NT2/D1 (cell line): ENCODE measurements at regions not wholly inside any gene's neighbourhood (a gene's known extent, or its start where the extent isn't known, plus 50 kb on each side); places are given as distances from the start of the nearest gene placed in this dataset.

ENCODE experiments used
- DNase-seq: peaks from one replicate; pipeline ENCODE4 v3.0.0-alpha.2; 2011; ENCODE audit warnings: low read depth, low spot score
- H3K27me3 ChIP-seq: 2 replicates; pipeline ENCODE4 v1.6.0; 2011; ENCODE audit warnings: mild to moderate bottlenecking; ENCODE audit not compliant: insufficient read length, insufficient read depth
- H3K36me3 ChIP-seq: 2 replicates; pipeline ENCODE4 v1.6.1; 2011; ENCODE audit warnings: mild to moderate bottlenecking, low read length, mixed read lengths; ENCODE audit not compliant: insufficient read depth, insufficient read length
- H3K4me1 ChIP-seq: 2 replicates; pipeline ENCODE4 v1.5.1; 2011; ENCODE audit not compliant: insufficient read depth, insufficient read length
- H3K4me3 ChIP-seq: 2 replicates; pipeline ENCODE4 v1.5.1; 2011; ENCODE audit warnings: low read depth; ENCODE audit not compliant: insufficient read length
- H3K9ac ChIP-seq: 2 replicates; pipeline ENCODE4 v1.6.0; 2011; ENCODE audit warnings: low read depth; ENCODE audit not compliant: insufficient read length
- H3K9me3 ChIP-seq: 2 replicates; pipeline ENCODE4 v1.5.1; 2011; ENCODE audit warnings: mild to moderate bottlenecking, low read length; ENCODE audit not compliant: insufficient read depth
- SUZ12 ChIP-seq: IDR thresholded peaks from 2 replicates; pipeline ENCODE4 v1.6.1; 2011; ENCODE audit not compliant: insufficient read length, insufficient read depth; ENCODE audit errors: extremely low read depth
- YY1 ChIP-seq: IDR thresholded peaks from 2 replicates; pipeline ENCODE4 v1.6.1; 2011; ENCODE audit not compliant: insufficient read length, insufficient read depth
- ZNF274 ChIP-seq: IDR thresholded peaks from 2 replicates; pipeline ENCODE4 v1.6.1; 2011; ENCODE audit warnings: mild to moderate bottlenecking, low read depth, low read length

GRCh38 chr2:34005901-34006300, 406.8 kb upstream of the FAM98A start:
- H3K4me3 ChIP-seq = no peak overlapping the region
- no peaks in the 10 kb centered on the region for H3K4me1 ChIP-seq
- TF ChIP-seq SUZ12 (no peak), ZNF274 (no peak), YY1 (no peak)
- no peaks in the 10 kb centered on the region for H3K27me3 ChIP-seq
- H3K9me3 ChIP-seq = no peaks in the 10 kb centered on the region
- H3K9ac ChIP-seq = no peak overlapping the region
- no peaks in the 10 kb centered on the region for H3K36me3 ChIP-seq
- no peak for DNase-seq

DNA sequence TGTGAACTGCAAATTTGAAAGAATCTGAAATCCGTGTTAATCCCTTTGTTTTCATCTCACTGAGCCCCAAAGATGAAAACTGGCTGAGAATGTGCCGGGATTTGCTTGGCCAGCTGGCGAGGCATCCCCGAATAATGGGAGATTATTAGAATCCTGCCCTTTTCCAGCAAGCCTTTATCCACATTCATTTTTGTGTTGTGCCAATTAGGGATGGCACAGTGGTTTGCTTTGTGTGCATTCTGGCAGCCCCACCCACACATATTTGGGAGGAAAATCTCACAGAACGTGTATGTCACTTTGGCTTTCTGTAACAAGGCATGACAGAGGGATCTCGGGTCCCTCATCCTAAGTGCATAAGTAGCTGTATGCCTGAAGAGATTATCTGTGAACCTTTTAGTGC, 405.8 kb upstream of the FAM98A start:
- Histone ChIP-seq H3K9me3 (no peaks in the 10 kb centered on the region), H3K4me1 (no peaks in the 10 kb centered on the region), H3K27me3 (no peaks in the 10 kb centered on the region), H3K4me3 (no peak overlapping the region), H3K9ac (no peak overlapping the region), H3K36me3 (no peaks in the 10 kb centered on the region)
- DNase-seq = no peak
- no peak for TF ChIP-seq ZNF274
- TF ChIP-seq YY1 = no peak

DNA sequence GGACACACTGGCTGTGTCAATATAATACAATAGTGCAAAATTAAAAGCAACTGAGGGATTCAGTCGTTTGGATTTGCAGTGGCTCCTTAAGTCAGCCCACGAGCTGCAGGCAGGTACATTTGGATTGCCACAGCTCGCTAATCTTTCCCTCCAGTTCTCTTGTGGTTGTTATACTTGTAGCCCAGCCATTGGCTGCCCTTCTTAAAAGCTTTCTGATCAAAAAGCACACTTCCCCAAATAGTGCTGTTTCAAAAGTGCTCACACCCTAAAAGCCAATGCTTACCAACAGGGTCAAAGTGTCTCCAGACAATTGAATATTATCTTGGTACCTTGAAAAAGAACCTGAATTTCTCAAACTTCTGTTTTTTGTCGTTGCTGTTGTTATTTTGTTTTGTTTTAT, 404.7 kb upstream of the FAM98A start:
- Histone ChIP-seq H3K4me1 (no peaks in the 10 kb centered on the region), H3K9me3 (no peaks in the 10 kb centered on the region), H3K27me3 (no peaks in the 10 kb centered on the region), H3K9ac (no peak overlapping the region), H3K36me3 (no peaks in the 10 kb centered on the region), H3K4me3 (no peak overlapping the region)
- no peak for DNase-seq
- TF ChIP-seq ZNF274 = no peak
- no peak for TF ChIP-seq SUZ12
- TF ChIP-seq YY1 = no peak

DNA sequence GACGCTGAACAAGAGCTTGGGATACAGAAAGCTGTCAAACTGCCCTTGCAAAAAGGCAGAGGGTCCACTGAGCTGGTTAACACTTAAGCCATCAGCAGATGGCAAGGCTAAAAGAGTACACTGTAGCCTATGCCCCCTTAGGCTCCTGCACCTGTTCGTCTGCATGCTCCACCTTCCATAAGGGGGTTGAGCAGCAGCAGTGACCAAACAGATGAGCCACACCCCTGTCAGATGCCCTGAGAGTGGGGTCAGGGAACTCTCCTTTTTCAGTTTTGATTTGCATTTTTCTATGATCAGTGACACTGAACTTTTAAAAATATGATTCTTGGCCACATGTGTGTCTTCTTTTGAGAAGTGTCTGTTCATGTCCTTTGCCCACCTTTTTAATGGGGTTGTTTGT, 402.5 kb upstream of the FAM98A start:
- Histone ChIP-seq H3K9ac (no peak overlapping the region), H3K4me3 (no peak overlapping the region), H3K27me3 (no peaks in the 10 kb centered on the region), H3K9me3 (no peaks in the 10 kb centered on the region), H3K4me1 (no peaks in the 10 kb centered on the region), H3K36me3 (no peaks in the 10 kb centered on the region)
- no peak for DNase-seq
- TF ChIP-seq ZNF274 = no peak
- no peak for TF ChIP-seq SUZ12
- TF ChIP-seq YY1 = no peak

GRCh38 chr2:33984131-33984530, 385.0 kb upstream of the FAM98A start:
- H3K9ac ChIP-seq = no peak overlapping the region
- H3K36me3 ChIP-seq = no peaks in the 10 kb centered on the region
- no peak for DNase-seq
- no peaks in the 10 kb centered on the region for H3K27me3 ChIP-seq
- no peak overlapping the region for H3K4me3 ChIP-seq
- no peak for TF ChIP-seq SUZ12
- TF ChIP-seq YY1 = no peak
- TF ChIP-seq ZNF274 = no peak
- H3K9me3 ChIP-seq = peaks cover 10% of the 10 kb centered on the region; the same call in 1 of the 2 replicates
- no peaks in the 10 kb centered on the region for H3K4me1 ChIP-seq

GRCh38 chr2:33978471-33978870, 379.4 kb upstream of the FAM98A start:
- Histone ChIP-seq H3K27me3 (no peaks in the 10 kb centered on the region), H3K36me3 (no peaks in the 10 kb centered on the region), H3K4me3 (no peak overlapping the region), H3K9me3 (0 out of 2 replicates have a peak, but pooled peaks cover 6% of the 10 kb centered on the region), H3K9ac (no peak overlapping the region), H3K4me1 (no peaks in the 10 kb centered on the region)
- no peak for DNase-seq
- TF ChIP-seq ZNF274 = no peak
- no peak for TF ChIP-seq SUZ12
- no peak for TF ChIP-seq YY1

GRCh38 chr2:33975498-33975897, 376.4 kb upstream of the FAM98A start:
- H3K9me3 ChIP-seq = 0 out of 2 replicates have a peak, but pooled peaks cover 6% of the 10 kb centered on the region
- no peak overlapping the region for H3K4me3 ChIP-seq
- no peak for DNase-seq
- no peaks in the 10 kb centered on the region for H3K27me3 ChIP-seq
- H3K9ac ChIP-seq = no peak overlapping the region
- H3K4me1 ChIP-seq = no peaks in the 10 kb centered on the region
- TF ChIP-seq ZNF274 (no peak), YY1 (no peak), SUZ12 (no peak)
- no peaks in the 10 kb centered on the region for H3K36me3 ChIP-seq

DNA sequence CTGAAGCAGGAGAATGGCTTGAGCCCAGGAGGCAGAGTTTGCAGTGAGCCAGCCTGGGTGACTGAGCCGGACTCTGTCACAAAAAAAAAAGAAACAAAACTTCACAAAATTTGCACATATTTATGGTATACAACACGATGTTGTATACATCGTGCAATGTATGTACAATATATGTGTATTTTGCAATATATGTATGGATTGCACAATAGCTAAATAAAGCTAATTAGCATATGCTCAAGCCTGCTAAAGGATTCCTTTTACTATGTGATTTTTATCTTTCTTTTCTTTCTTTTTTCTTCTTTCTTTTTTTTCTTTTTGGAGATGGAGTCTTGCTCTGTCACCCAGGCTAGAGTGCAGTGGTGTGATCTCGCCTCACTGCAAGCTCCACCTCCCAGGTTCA, 368.0 kb upstream of the FAM98A start:
- no peaks in the 10 kb centered on the region for H3K4me1 ChIP-seq
- no peak overlapping the region for H3K9ac ChIP-seq
- no peaks in the 10 kb centered on the region for H3K27me3 ChIP-seq
- H3K4me3 ChIP-seq = no peak overlapping the region
- TF ChIP-seq SUZ12 (no peak), ZNF274 (no peak), YY1 (no peak)
- H3K9me3 ChIP-seq = no peaks in the 10 kb centered on the region
- DNase-seq = no peak
- H3K36me3 ChIP-seq = no peaks in the 10 kb centered on the region
